ENCODE measurements at regions not wholly inside any gene's neighbourhood (a gene's known extent, or its start where the extent isn't known, plus 50 kb on each side); places are given as distances from the start of the nearest gene placed in this dataset.

- DNase-seq (ENCODE audit: low spot score) = no peak
- Histone ChIP-seq H3K27ac (no peak overlapping the region), H3K4me3 (no peak overlapping the region)
- TF ChIP-seq CTCF (IDR thresholded peaks at IDR 0.05) = no peak
Observed at GRCh38 chr9:75395336-75395735, 307.0 kb downstream of the OSTF1 start.

GRCh38 chr9:75397836-75398235 is 309.5 kb downstream of the OSTF1 start:
- Histone ChIP-seq H3K4me3 (no peak overlapping the region), H3K27ac (no peak overlapping the region)
- DNase-seq (ENCODE audit: low spot score) = no peak
- TF ChIP-seq CTCF (IDR thresholded peaks at IDR 0.05) = no peak

GRCh38 chr9:75408391-75408790 is 320.1 kb downstream of the OSTF1 start:
- no peak for TF ChIP-seq CTCF (IDR thresholded peaks at IDR 0.05)
- Histone ChIP-seq H3K27ac (no peak overlapping the region), H3K4me3 (no peak overlapping the region)
- DNase-seq (ENCODE audit: low spot score) = no peak

- H3K27ac ChIP-seq = no peak overlapping the region
- DNase-seq (ENCODE audit: low spot score) = no peak
- H3K4me3 ChIP-seq = no peak overlapping the region
- no peak for TF ChIP-seq CTCF (IDR thresholded peaks at IDR 0.05)
Observed at GRCh38 chr9:75410405-75410804, 322.1 kb downstream of the OSTF1 start.

GRCh38 chr9:75414371-75415160 is 326.3 kb downstream of the OSTF1 start:
- no peak for DNase-seq (ENCODE audit: low spot score)
- no peak for TF ChIP-seq CTCF (IDR thresholded peaks at IDR 0.05)

GRCh38 chr9:75417471-75417870 is 329.2 kb downstream of the OSTF1 start:
- H3K4me3 ChIP-seq = no peak overlapping the region
- TF ChIP-seq CTCF (IDR thresholded peaks at IDR 0.05) = no peak
- no peak for DNase-seq (ENCODE audit: low spot score)
- H3K27ac ChIP-seq = no peak overlapping the region

More at GRCh38 chr9:75414371-75415160, 326.3 kb downstream of the OSTF1 start:
- Histone ChIP-seq H3K27ac (no peak overlapping the region), H3K4me3 (no peak overlapping the region)

GRCh38 chr9:75418518-75418917 is 330.2 kb downstream of the OSTF1 start:
- no peak for TF ChIP-seq CTCF (IDR thresholded peaks at IDR 0.05)
- no peak overlapping the region for H3K27ac ChIP-seq
- no peak for DNase-seq (ENCODE audit: low spot score)
- H3K4me3 ChIP-seq = no peak overlapping the region
